Caco-2 (cell line): ENCODE measurements at regions not wholly inside any gene's neighbourhood (a gene's known extent, or its start where the extent isn't known, plus 50 kb on each side); places are given as distances from the start of the nearest gene placed in this dataset.

Experiments used
- BruUV-seq: library from RNA; stranded (reverse); fragments of 400-500 nt; replicated peaks from 2 replicates; lab custom pipeline; 2021; lab: Mats Ljungman, UMichigan
- CTCF ChIA-PET: fragments of 300-600 bp; sonication (Branson Sonifier 250); formaldehyde crosslinking; loops from one replicate; lab custom pipeline; 2022; ENCODE audit warnings: antibody characterized with exemption; lab: Charles Lee
- POLR2A ChIA-PET: fragments of 300-600 bp; sonication (Branson Sonifier 250); formaldehyde crosslinking; loops from one replicate; lab custom pipeline; 2022; ENCODE audit warnings: antibody characterized with exemption; lab: Charles Lee
- DNase-seq, 2 experiments: peaks; one replicate each; pipeline versions ENCODE4 v3.0.0 to v3.0.0-alpha.2; 2020 to 2022
- H3K27me3 ChIP-seq: replicated peaks from 2 replicates; pipeline ENCODE4 v1.6.0; 2011; ENCODE audit warnings: low read length; ENCODE audit not compliant: control insufficient read depth, insufficient read depth
- H3K36me3 ChIP-seq: 2 replicates; pipeline ENCODE4 v1.5.1; 2011; ENCODE audit warnings: low read length; ENCODE audit not compliant: control insufficient read depth, insufficient read depth
- H3K4me1 ChIP-seq: fragments of 250-450 bp; sonication (Bioruptor Pico); 2 replicates; pipeline ENCODE4 v1.5.1; 2020; ENCODE audit warnings: mild to moderate bottlenecking
- H3K4me3 ChIP-seq: 2 replicates; pipeline ENCODE4 v1.5.1; 2011; ENCODE audit warnings: low read depth, mild to moderate bottlenecking, control low read depth, low read length
- H3K9me3 ChIP-seq: fragments of 250-450 bp; sonication (Bioruptor Pico); 2 replicates; pipeline ENCODE4 v1.5.1; 2020; ENCODE audit warnings: mild to moderate bottlenecking, moderate library complexity
- H3K27ac Mint-ChIP-seq: one replicate; pipeline ENCODE4 v1.8.0; 2022; ENCODE audit warnings: mixed read lengths; ENCODE audit not compliant: unreplicated experiment
- H3K27me3 Mint-ChIP-seq: one replicate; pipeline ENCODE4 v1.8.0; 2022; ENCODE audit warnings: mixed read lengths; ENCODE audit not compliant: insufficient read depth, unreplicated experiment
- H3K36me3 Mint-ChIP-seq: one replicate; pipeline ENCODE4 v1.8.0; 2022; ENCODE audit warnings: mild to moderate bottlenecking, mixed read lengths; ENCODE audit not compliant: insufficient read depth, unreplicated experiment
- H3K4me1 Mint-ChIP-seq: one replicate; pipeline ENCODE4 v1.8.0; 2022; ENCODE audit warnings: low read depth, mixed read lengths; ENCODE audit not compliant: unreplicated experiment
- H3K4me3 Mint-ChIP-seq: one replicate; pipeline ENCODE4 v1.8.0; 2022; ENCODE audit warnings: mild to moderate bottlenecking, moderate library complexity, mixed read lengths; ENCODE audit not compliant: unreplicated experiment
- H3K9me3 Mint-ChIP-seq: one replicate; pipeline ENCODE4 v1.8.0; 2022; ENCODE audit warnings: mixed read lengths; ENCODE audit not compliant: unreplicated experiment
- CTCF ChIP-seq, 2 experiments: fragments of 200-600 bp in 1 of 2; IDR thresholded peaks; 1 replicate in 1 of 2; 2 replicates in 1 of 2; pipeline versions ENCODE4 v1.5.1 to v1.8.0; 2011 to 2022; ENCODE audit warnings: antibody characterized with exemption in 1 of 2, control low read depth in 1 of 2, inconsistent platforms in 1 of 2, low read depth in 1 of 2, low read length in 1 of 2, mild to moderate bottlenecking in 1 of 2, moderate library complexity in 1 of 2; ENCODE audit not compliant: insufficient read depth in 1 of 2, severe bottlenecking in 1 of 2, unreplicated experiment in 1 of 2
- intact Hi-C: fragments of 100-400 bp; cut with micrococcal nuclease; formaldehyde crosslinking; loops from one replicate; pipeline ENCODE4 v1.10.0; 2022; ENCODE audit not compliant: unreplicated experiment

- H3K9me3 Mint-ChIP-seq = peaks cover 22% of the 10 kb centered on the region
- ChIA-PET POLR2A (no interaction called here), CTCF (no interaction called here)
- DNase-seq = no peak
- TF ChIP-seq CTCF (IDR thresholded peaks at IDR 0.05; ENCODE audit: insufficient read depth in 1 of 2, low read depth in 1 of 2, low read length in 1 of 2, severe bottlenecking in 1 of 2, unreplicated experiment in 1 of 2) = no peak
- peaks cover 10% of the 10 kb centered on the region for H3K27me3 Mint-ChIP-seq
- no peaks in the 10 kb centered on the region for H3K4me1 ChIP-seq
- BruUV-seq = no TSS peak
- intact Hi-C loops = no loop called here
- H3K36me3 Mint-ChIP-seq = no peaks in the 10 kb centered on the region
- H3K27me3 ChIP-seq = no peaks in the 10 kb centered on the region
- no peak overlapping the region for H3K4me3 Mint-ChIP-seq
- H3K9me3 ChIP-seq = peaks cover 19% of the 10 kb centered on the region
- no peak overlapping the region for H3K27ac Mint-ChIP-seq
- H3K36me3 ChIP-seq = no peaks in the 10 kb centered on the region
- H3K4me1 Mint-ChIP-seq = no peaks in the 10 kb centered on the region
- H3K4me3 ChIP-seq = no peak overlapping the region
These were observed 90.3 kb upstream of the SOX1 start for GRCh38 chr13:111976474-111977178.

- no peak overlapping the region for H3K4me3 ChIP-seq
- TF ChIP-seq CTCF (IDR thresholded peaks at IDR 0.05; ENCODE audit: insufficient read depth in 1 of 2, low read depth in 1 of 2, low read length in 1 of 2, severe bottlenecking in 1 of 2, unreplicated experiment in 1 of 2) = no peak
- H3K27me3 ChIP-seq = no peaks in the 10 kb centered on the region
- Mint-ChIP-seq H3K4me1 (no peaks in the 10 kb centered on the region), H3K27me3 (peaks cover 10% of the 10 kb centered on the region), H3K36me3 (no peaks in the 10 kb centered on the region), H3K9me3 (peaks cover 22% of the 10 kb centered on the region), H3K27ac (no peak overlapping the region), H3K4me3 (no peak overlapping the region)
- ChIA-PET POLR2A (no interaction called here), CTCF (no interaction called here)
- no TSS peak for BruUV-seq
- intact Hi-C loops = no loop called here
- H3K9me3 ChIP-seq = peaks cover 19% of the 10 kb centered on the region
- DNase-seq = no peak
- no peaks in the 10 kb centered on the region for H3K4me1 ChIP-seq
- H3K36me3 ChIP-seq = no peaks in the 10 kb centered on the region
These were observed 89.8 kb upstream of the SOX1 start for GRCh38 chr13:111977179-111977506.

- ChIA-PET POLR2A (no interaction called here), CTCF (no interaction called here)
- no peaks in the 10 kb centered on the region for H3K4me1 Mint-ChIP-seq
- H3K27me3 Mint-ChIP-seq = peaks cover 9% of the 10 kb centered on the region
- intact Hi-C loops = no loop called here
- Histone ChIP-seq H3K4me1 (no peaks in the 10 kb centered on the region), H3K36me3 (no peaks in the 10 kb centered on the region), H3K27me3 (no peaks in the 10 kb centered on the region), H3K4me3 (no peak overlapping the region), H3K9me3 (peaks cover 23% of the 10 kb centered on the region)
- no peak overlapping the region for H3K4me3 Mint-ChIP-seq
- BruUV-seq = no TSS peak
- H3K9me3 Mint-ChIP-seq = peaks cover 20% of the 10 kb centered on the region
- no peaks in the 10 kb centered on the region for H3K36me3 Mint-ChIP-seq
- no peak overlapping the region for H3K27ac Mint-ChIP-seq
- DNase-seq = no peak
- no peak for TF ChIP-seq CTCF (IDR thresholded peaks at IDR 0.05; ENCODE audit: insufficient read depth in 1 of 2, low read depth in 1 of 2, low read length in 1 of 2, severe bottlenecking in 1 of 2, unreplicated experiment in 1 of 2)
These were observed 88.4 kb upstream of the SOX1 start for GRCh38 chr13:111978546-111978945.
